Natural killer cell treated with Interleukin-12 subunit alpha and Interleukin-12 subunit beta and Interleukin-15 and Interleukin-18, amount 100 ng/mL, for 72 hours (primary cell): ENCODE measurements at regions not wholly inside any gene's neighbourhood (a gene's known extent, or its start where the extent isn't known, plus 50 kb on each side); places are given as distances from the start of the nearest gene placed in this dataset.

Experiments
- ATAC-seq, 2 donors: fragments of 150-1000 bp; cut with Tn5 transposase in 1 of 2; sonication (Bioruptor Pico), chemical (Tn5 transposase) in 1 of 2; 2 replicates each; pipeline ENCODE4 v1.10.0; 2021
- DNase-seq: peaks from one replicate; pipeline ENCODE4 v3.0.0; 2022; ENCODE audit warnings: low spot score
- H3K27ac Mint-ChIP-seq, 2 donors: 1 replicate in 1 of 2; 2 replicates in 1 of 2; pipeline ENCODE4 v1.8.0; 2022; ENCODE audit warnings: mixed read lengths in 2 of 2, mild to moderate bottlenecking in 1 of 2, moderate library complexity in 1 of 2
- H3K27me3 Mint-ChIP-seq, 2 donors: 1 replicate in 1 of 2; 2 replicates in 1 of 2; pipeline ENCODE4 v1.8.0; 2022; ENCODE audit warnings: mixed read lengths in 2 of 2
- H3K36me3 Mint-ChIP-seq: one replicate; pipeline ENCODE4 v1.8.0; 2022; ENCODE audit warnings: mixed read lengths
- H3K4me1 Mint-ChIP-seq, 2 donors: 1 replicate in 1 of 2; 2 replicates in 1 of 2; pipeline ENCODE4 v1.8.0; 2022; ENCODE audit warnings: low read depth in 2 of 2, mixed read lengths in 2 of 2, mild to moderate bottlenecking in 1 of 2
- H3K4me3 Mint-ChIP-seq: one replicate; pipeline ENCODE4 v1.8.0; 2022; ENCODE audit warnings: mixed read lengths
- H3K9me3 Mint-ChIP-seq: 2 replicates; pipeline ENCODE4 v1.8.0; 2022; ENCODE audit warnings: mixed read lengths

DNA sequence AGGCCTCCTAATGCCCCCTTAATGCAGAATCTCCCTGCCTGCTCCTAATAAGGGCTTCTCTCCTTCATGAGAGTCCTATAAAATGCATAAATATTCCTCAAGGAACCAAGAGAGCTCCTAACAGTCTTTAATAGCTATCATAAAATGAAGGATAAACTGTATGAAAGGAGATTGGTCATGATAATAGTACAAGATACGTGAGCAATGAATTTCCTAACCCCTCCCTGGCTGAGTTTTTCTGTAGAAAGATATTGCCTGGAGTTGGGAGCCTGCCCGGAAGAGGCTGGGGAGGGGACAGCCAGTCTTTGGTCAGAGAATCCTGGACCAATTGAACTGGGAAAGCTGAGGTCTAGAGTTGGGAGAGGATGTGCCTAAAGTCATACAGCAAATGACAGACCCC lies 321.9 kb upstream of the CDH5 start:
- H3K27ac Mint-ChIP-seq = no peak overlapping the region
- no peak for ATAC-seq
- peaks cover 10 to 12% of the 10 kb centered on the region in 2 donors for H3K4me1 Mint-ChIP-seq
- no peak overlapping the region for H3K4me3 Mint-ChIP-seq
- no peaks in the 10 kb centered on the region for H3K9me3 Mint-ChIP-seq
- peaks cover 15 to 25% of the 10 kb centered on the region in 2 donors for H3K27me3 Mint-ChIP-seq
- no peak for DNase-seq
- no peaks in the 10 kb centered on the region for H3K36me3 Mint-ChIP-seq

DNA sequence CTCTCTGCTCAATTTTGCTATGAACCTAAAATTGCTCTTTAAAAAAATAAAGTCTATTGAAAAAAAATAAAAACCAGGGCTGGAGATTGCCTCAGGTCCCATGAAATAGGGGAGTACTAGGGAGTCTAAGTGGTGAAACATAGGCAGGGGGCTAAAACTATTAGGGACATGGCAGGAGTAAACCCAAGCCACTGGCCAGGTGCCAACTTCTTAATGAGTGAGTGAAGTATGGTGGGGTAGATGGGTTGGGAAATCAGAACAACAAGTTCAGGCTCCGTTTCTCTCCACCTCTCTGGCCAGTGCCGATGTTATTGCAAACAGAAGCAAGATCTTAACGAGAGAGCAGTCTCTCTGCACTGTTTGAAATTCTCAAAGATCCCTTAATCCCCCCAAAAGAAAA lies 322.4 kb upstream of the CDH5 start:
- DNase-seq (no peak), ATAC-seq (no peak)
- Mint-ChIP-seq H3K27ac (no peak overlapping the region), H3K36me3 (no peaks in the 10 kb centered on the region), H3K4me3 (no peak overlapping the region), H3K27me3 (peaks cover 15 to 25% of the 10 kb centered on the region in 2 donors), H3K4me1 (peaks cover 15 to 16% of the 10 kb centered on the region in 2 donors), H3K9me3 (no peaks in the 10 kb centered on the region)

DNA sequence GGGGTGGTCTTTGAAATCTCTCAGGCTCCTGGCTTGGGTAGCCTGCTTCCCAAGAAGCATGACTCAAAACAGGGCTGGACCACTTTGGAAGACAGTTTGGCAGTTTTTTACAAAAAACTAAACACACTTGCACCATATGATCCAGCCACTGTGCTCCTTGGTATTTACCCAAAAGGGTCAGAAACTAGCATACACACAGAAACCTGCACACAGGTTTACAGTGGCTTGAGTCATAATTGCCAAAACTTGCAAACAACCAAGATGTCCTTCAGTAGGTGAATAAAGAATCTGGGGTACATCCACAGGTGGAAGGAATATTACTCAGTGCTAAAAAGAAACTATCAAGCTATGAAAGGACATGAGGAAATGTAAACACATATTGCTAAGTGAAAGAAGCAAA lies 323.2 kb upstream of the CDH5 start:
- no peak overlapping the region for H3K27ac Mint-ChIP-seq
- DNase-seq = no peak
- no peaks in the 10 kb centered on the region for H3K36me3 Mint-ChIP-seq
- H3K4me1 Mint-ChIP-seq = peaks cover 16 to 18% of the 10 kb centered on the region in 2 donors
- ATAC-seq = no peak
- no peaks in the 10 kb centered on the region for H3K9me3 Mint-ChIP-seq
- H3K27me3 Mint-ChIP-seq = peaks cover 18 to 26% of the 10 kb centered on the region in 2 donors
- no peak overlapping the region for H3K4me3 Mint-ChIP-seq

DNA sequence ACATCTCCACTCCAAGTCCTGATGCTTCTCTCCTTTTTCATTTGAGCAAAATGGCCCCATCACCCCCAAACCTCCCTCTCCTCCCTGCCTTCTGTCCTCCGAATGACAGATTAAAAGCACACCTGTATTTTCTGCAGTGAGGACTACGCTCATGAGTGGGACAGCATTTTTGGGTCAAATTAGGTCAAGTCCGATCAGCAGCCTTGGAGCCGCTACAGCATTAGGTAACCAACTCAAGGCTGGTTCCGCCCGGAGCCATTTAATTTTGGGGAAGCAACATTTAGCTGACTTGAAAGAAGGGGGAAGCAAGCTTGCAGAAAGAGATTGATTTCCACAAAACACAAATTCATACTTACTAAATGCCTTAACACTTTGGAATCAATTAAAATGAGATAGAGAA lies 324.1 kb upstream of the CDH5 start:
- no peaks in the 10 kb centered on the region for H3K9me3 Mint-ChIP-seq
- H3K4me1 Mint-ChIP-seq = peaks cover 16 to 18% of the 10 kb centered on the region in 2 donors
- ATAC-seq (no peak), DNase-seq (no peak)
- peaks cover 18 to 23% of the 10 kb centered on the region in 2 donors for H3K27me3 Mint-ChIP-seq
- H3K4me3 Mint-ChIP-seq = no peak overlapping the region
- H3K36me3 Mint-ChIP-seq = no peaks in the 10 kb centered on the region
- no peak overlapping the region for H3K27ac Mint-ChIP-seq

DNA sequence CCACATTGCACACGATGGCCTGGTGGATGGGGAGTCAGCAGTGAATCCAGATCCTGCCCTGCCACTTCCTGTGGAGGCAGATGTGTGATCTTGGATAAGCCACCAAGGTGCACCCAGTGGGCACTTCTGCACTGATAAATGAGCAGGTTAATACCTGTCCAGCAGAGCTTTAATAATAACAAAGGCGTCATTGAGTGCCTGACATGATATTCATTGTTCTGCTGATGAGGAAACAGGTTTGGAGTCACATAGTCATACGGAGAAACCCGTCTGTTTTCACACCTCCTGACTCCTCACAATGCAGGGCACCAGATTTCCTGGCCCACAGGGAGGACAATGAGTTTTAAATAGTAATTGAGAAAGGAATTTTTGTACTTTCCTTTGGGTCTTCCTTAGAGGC lies 324.6 kb upstream of the CDH5 start:
- DNase-seq = no peak
- no peaks in the 10 kb centered on the region for H3K36me3 Mint-ChIP-seq
- peaks cover 18 to 23% of the 10 kb centered on the region in 2 donors for H3K27me3 Mint-ChIP-seq
- ATAC-seq = no peak
- H3K4me1 Mint-ChIP-seq = peaks cover 16 to 18% of the 10 kb centered on the region in 2 donors
- no peaks in the 10 kb centered on the region for H3K9me3 Mint-ChIP-seq
- no peak overlapping the region for H3K27ac Mint-ChIP-seq
- H3K4me3 Mint-ChIP-seq = no peak overlapping the region

DNA sequence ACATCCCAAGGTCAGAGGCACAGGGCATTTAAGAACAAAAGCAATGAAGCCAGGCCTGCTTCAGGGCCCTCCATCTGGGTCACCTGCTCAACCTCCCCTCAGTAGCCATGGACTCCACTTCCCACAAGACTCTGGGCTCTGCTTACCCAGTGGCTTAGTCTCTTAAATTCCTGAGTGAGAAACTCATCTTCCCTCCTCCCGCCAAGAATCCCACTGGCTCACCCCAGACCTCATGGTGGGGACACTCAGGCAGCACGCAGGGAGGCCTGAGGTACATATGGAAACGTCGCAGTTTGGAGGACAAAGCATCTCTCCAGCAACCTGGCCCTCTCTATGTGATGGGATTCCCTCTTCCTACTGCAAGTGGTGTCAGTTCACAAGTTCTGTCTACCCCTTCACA lies 326.7 kb upstream of the CDH5 start:
- Mint-ChIP-seq H3K27me3 (peaks cover 18 to 23% of the 10 kb centered on the region in 2 donors), H3K4me1 (peaks cover 16 to 18% of the 10 kb centered on the region in 2 donors), H3K4me3 (no peak overlapping the region), H3K9me3 (no peaks in the 10 kb centered on the region), H3K27ac (no peak overlapping the region), H3K36me3 (no peaks in the 10 kb centered on the region)
- no peak for DNase-seq
- no peak for ATAC-seq

DNA sequence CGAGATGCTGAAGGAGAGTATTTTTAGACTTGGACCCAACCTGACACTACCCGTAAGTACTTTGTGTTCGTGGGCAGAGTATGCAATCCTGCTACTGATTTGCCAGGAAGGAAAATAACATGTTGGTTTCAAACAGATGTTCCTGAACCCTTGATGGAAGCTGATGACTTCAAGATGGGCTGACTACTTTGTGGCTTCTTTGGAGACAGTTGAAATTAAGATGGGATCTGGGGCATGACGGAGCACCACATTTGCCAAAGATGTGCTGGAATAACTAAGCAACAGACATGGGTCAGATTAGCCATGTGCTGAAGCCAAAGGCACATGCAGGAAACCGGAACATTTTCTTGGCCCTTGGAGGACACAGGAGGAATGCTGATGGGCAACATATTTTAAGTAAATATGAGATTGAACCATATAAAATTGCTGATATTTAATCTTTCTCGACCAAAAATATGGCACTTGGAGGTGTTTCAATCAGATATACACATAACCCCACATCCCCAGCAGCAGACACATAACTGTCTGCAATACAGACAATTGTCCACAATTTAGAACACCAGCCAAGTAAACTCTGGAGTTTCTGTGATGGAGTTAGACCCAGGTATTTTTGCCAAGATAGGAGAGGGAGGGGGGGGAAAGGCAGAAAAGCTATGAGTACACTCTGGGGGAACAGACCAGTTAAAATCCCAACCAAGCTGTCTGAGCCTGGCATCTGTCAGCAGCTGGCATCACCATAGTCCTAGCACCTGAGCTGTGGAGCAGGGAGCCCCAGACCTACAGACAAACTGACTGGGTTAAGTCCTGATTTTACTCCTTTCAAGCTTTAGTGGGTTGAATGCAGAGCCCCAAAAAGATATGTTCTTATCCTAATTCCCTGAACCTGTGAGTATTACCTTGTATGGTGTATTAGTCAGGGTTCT lies 329.4 kb upstream of the CDH5 start:
- Mint-ChIP-seq H3K27me3 (peaks cover 7 to 15% of the 10 kb centered on the region in 2 donors), H3K36me3 (no peaks in the 10 kb centered on the region), H3K4me1 (peaks cover 16 to 18% of the 10 kb centered on the region in 2 donors), H3K9me3 (no peaks in the 10 kb centered on the region), H3K27ac (no peak overlapping the region), H3K4me3 (no peak overlapping the region)
- ATAC-seq (no peak), DNase-seq (no peak)

DNA sequence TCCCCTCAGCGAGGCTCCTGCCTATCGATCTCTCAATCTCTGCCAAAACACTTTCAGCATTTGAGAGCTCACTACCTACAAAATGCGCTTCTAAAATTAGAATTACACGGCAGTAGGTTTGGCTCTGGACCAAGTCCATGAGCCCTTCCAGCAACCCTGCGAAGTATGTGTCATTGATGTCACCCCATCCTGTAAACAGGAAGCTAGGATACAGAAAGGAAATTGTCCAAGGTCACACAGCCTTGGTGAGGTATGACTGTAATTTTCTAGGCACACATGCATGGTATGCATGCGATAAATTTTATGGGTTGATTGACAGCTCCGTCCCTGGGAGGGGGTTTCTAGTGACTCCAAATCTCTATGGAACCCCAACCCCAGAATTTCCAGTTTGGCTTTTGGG lies 330.3 kb upstream of the CDH5 start:
- DNase-seq (no peak), ATAC-seq (no peak)
- peaks cover 16 to 18% of the 10 kb centered on the region in 2 donors for H3K4me1 Mint-ChIP-seq
- no peaks in the 10 kb centered on the region for H3K36me3 Mint-ChIP-seq
- no peaks in the 10 kb centered on the region for H3K9me3 Mint-ChIP-seq
- H3K4me3 Mint-ChIP-seq = no peak overlapping the region
- peaks cover 7 to 14% of the 10 kb centered on the region in 2 donors for H3K27me3 Mint-ChIP-seq
- no peak overlapping the region for H3K27ac Mint-ChIP-seq

DNA sequence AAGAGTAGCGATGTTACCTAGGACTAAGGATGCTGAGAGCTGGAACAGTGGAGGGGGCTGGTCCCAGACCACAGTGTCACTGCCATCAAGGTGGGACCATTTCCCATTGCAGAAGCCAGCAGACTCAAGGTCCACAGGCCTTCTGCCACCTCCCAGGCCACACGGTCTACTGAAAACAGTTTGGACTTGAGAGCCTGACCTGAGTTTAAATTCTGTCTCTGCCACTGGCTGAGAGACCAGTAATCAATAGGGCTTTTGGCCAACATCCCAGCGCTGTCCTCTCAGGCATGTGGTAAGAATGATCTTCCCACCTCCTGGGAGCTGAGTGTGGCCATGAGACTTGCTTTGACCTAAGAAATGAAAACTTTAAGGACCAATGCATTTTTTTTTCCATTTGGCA lies 331.4 kb upstream of the CDH5 start:
- Mint-ChIP-seq H3K27ac (no peak overlapping the region), H3K36me3 (no peaks in the 10 kb centered on the region), H3K27me3 (peaks cover 7 to 14% of the 10 kb centered on the region in 2 donors), H3K9me3 (no peaks in the 10 kb centered on the region), H3K4me1 (peaks cover 12% of the 10 kb centered on the region in 2 donors), H3K4me3 (no peak overlapping the region)
- ATAC-seq (no peak), DNase-seq (no peak)

DNA sequence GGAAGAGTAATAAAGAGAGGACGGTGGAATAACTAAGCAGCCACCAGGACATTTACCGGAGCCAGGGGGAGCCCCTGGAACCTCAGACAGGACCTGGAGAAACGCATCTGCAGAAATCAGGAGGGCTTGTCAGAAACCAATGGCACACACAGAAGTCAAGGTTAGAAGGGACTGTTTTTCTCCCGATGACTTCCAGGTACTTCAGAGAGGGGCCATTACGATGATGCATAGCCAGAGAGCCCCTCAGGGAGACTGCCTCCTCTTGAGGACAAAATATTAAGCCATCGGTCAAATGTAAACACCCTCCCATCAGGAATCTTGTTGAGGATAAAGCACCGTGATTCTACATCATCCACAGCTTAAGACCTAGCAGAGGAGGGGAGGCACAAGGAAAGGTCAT lies 333.6 kb upstream of the CDH5 start:
- Mint-ChIP-seq H3K27me3 (peaks cover 0 to 10% of the 10 kb centered on the region in 2 donors), H3K27ac (no peak overlapping the region), H3K36me3 (no peaks in the 10 kb centered on the region), H3K4me1 (no peaks in the 10 kb centered on the region), H3K4me3 (no peak overlapping the region), H3K9me3 (no peaks in the 10 kb centered on the region)
- ATAC-seq (no peak), DNase-seq (no peak)

DNA sequence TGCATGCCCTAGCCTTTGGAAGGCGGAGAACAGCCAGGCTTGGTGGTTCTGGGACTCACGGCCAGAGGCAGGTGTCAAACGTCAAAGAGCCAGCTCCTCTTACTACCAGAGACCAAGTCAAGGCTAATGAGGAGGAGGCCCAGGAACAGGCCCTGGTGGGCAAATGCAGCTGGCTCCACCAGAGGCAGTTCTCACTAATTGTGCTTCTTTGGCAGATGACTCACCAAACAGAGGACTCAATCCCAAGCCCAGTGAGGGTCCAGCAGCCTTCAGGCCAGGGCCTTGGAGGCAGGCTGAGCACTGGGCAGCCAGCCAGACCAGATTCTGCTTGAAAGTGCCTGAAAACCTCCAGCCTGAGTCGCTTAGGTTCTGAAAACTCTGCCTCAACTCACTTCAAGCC lies 336.5 kb upstream of the CDH5 start:
- no peak overlapping the region for H3K4me3 Mint-ChIP-seq
- no peaks in the 10 kb centered on the region for H3K36me3 Mint-ChIP-seq
- H3K27me3 Mint-ChIP-seq = peaks cover 0 to 21% of the 10 kb centered on the region in 2 donors
- H3K27ac Mint-ChIP-seq = no peak overlapping the region
- no peaks in the 10 kb centered on the region for H3K4me1 Mint-ChIP-seq
- ATAC-seq (no peak), DNase-seq (no peak)
- H3K9me3 Mint-ChIP-seq = no peaks in the 10 kb centered on the region

DNA sequence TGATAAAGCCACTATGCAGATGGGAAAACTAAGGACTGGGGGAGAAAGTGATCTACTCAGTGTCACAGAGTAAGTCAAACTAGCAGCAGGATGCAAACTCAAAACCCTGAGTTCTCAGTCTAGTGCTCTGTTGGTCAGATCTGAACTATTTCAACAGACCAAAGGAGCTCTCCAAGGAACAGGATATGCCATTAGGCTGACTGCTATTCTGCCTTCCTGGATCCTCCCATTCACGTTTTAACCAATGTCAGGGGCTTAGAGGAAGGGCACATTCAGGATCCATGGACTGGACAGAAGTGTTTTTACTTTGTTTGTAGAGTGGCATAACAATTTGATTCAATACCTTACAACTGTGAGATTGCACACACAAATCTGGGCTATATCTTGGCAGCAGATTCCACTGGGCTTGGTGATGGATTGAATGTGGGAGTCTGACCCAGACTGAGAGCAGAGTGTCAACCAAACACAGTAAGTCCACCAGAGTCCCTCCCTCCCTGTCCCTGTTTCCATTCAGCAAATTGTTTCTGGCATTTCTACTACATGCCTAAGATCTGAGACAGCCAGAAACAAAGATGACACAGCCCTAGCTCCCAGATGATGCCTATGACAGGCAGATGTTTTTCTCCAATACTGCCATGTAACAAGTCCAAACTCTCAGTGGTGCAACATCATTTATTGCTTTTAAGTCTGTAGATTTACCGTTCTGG lies 337.8 kb upstream of the CDH5 start:
- H3K4me3 Mint-ChIP-seq = no peak overlapping the region
- H3K27ac Mint-ChIP-seq = no peak overlapping the region
- H3K27me3 Mint-ChIP-seq = peaks cover 0 to 21% of the 10 kb centered on the region in 2 donors
- H3K36me3 Mint-ChIP-seq = no peaks in the 10 kb centered on the region
- no peak for DNase-seq
- no peaks in the 10 kb centered on the region for H3K4me1 Mint-ChIP-seq
- H3K9me3 Mint-ChIP-seq = peaks cover 6% of the 10 kb centered on the region
- ATAC-seq = no peak

DNA sequence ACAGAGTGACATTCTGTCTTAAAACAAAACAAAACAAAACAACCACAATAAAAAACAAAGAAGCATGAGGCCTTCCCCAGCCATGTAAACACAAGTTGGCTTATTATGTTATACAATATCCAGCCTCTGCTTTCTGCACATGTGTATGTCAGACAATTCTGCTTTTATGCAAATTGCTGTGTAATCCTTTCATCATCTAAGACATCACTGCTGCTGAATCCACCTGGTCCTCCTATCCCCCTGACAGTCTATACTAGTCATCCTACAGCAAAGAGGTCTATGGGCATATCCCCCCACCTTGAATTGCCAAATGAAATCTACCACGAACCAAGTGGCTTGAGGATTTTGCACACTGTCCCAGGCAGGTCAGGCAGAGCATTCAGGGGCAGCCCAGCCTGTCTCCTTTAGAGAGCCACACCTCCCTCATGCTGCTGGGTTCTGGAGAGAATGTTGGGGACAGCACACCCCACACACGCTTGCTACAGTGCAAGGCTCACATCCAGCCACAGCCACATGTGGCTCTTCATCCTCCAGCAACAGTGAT lies 339.6 kb upstream of the CDH5 start:
- H3K4me3 Mint-ChIP-seq = no peak overlapping the region
- H3K9me3 Mint-ChIP-seq = peaks cover 6% of the 10 kb centered on the region
- no peak for DNase-seq
- no peak overlapping the region for H3K27ac Mint-ChIP-seq
- H3K27me3 Mint-ChIP-seq = peaks cover 9 to 18% of the 10 kb centered on the region in 2 donors
- no peaks in the 10 kb centered on the region for H3K36me3 Mint-ChIP-seq
- ATAC-seq = peak in 1 of 2 donors; percentile 8
- H3K4me1 Mint-ChIP-seq = no peaks in the 10 kb centered on the region

DNA sequence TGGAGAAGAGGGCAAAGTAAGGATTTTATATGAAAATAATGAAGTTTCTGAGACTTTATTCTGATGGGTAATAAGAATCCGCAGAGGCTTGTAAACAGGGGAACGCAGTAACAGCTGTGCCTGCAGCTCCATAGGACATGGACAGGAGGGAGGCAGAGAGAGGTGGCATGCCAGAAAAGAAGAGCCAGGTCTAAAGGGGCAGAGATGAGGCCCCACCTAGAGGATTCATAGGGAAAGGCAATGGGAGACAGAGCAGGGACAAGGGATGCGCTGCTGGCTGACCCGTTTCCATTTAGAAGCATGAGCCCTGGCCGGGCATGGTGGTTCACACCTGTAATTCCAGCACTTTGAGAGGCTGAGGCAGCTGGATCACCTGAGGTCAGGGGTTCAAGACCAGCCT lies 340.3 kb upstream of the CDH5 start:
- no peaks in the 10 kb centered on the region for H3K36me3 Mint-ChIP-seq
- DNase-seq = no peak
- H3K4me1 Mint-ChIP-seq = no peaks in the 10 kb centered on the region
- H3K27me3 Mint-ChIP-seq = peaks cover 16 to 18% of the 10 kb centered on the region in 2 donors
- no peak overlapping the region for H3K4me3 Mint-ChIP-seq
- H3K9me3 Mint-ChIP-seq = peaks cover 6% of the 10 kb centered on the region
- no peak overlapping the region for H3K27ac Mint-ChIP-seq
- no peak for ATAC-seq
